ENCODE measurements at regions not wholly inside any gene's neighbourhood (a gene's known extent, or its start where the extent isn't known, plus 50 kb on each side); places are given as distances from the start of the nearest gene placed in this dataset.
"Not testable (repeated sequence)": the region's sequence is repeated elsewhere in the genome, so short reads cannot be mapped to it uniquely, and the experiment has no call there.

DNA sequence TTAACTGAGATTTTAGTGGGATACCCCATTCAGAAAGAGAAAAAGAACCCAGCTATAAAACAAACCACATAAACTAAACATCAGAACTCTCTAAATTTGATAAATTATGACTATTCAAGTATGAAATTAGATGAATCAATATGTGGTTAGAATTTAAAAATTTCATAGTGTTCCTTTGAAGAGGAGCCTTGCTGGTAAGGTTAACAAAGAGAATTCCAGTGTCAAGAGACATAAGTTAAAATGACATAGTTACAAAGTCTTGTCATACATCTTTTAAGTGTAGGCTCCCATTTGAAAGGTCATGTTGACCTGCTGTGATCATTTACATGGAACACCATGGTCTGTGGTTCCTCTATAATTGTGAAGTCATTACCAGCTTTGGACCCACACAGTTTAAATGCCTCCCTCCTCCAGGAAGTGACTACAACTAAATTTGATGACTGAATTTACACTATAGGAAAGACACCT is 231.6 kb upstream of the ETAA1 start:
- no peaks in the 10 kb centered on the region for H3K36me3 Mint-ChIP-seq (ENCODE audit: unreplicated experiment)
- no peaks in the 10 kb centered on the region for H3K9me3 Mint-ChIP-seq (ENCODE audit: unreplicated experiment)
- TF ChIP-seq, protein P1, sequence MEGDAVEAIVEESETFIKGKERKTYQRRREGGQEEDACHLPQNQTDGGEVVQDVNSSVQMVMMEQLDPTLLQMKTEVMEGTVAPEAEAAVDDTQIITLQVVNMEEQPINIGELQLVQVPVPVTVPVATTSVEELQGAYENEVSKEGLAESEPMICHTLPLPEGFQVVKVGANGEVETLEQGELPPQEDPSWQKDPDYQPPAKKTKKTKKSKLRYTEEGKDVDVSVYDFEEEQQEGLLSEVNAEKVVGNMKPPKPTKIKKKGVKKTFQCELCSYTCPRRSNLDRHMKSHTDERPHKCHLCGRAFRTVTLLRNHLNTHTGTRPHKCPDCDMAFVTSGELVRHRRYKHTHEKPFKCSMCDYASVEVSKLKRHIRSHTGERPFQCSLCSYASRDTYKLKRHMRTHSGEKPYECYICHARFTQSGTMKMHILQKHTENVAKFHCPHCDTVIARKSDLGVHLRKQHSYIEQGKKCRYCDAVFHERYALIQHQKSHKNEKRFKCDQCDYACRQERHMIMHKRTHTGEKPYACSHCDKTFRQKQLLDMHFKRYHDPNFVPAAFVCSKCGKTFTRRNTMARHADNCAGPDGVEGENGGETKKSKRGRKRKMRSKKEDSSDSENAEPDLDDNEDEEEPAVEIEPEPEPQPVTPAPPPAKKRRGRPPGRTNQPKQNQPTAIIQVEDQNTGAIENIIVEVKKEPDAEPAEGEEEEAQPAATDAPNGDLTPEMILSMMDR (IDR thresholded peaks at IDR 0.05), result no peak
- DNase-seq (ENCODE audit: extremely low spot score, unreplicated experiment), result no peak
- peaks cover 9% of the 10 kb centered on the region for H3K27me3 Mint-ChIP-seq (ENCODE audit: unreplicated experiment)
- H3K27ac Mint-ChIP-seq (ENCODE audit: unreplicated experiment), result no peak overlapping the region
- H3K4me3 Mint-ChIP-seq (ENCODE audit: unreplicated experiment), result no peak overlapping the region
- no peaks in the 10 kb centered on the region for H3K4me1 Mint-ChIP-seq (ENCODE audit: unreplicated experiment)

DNA sequence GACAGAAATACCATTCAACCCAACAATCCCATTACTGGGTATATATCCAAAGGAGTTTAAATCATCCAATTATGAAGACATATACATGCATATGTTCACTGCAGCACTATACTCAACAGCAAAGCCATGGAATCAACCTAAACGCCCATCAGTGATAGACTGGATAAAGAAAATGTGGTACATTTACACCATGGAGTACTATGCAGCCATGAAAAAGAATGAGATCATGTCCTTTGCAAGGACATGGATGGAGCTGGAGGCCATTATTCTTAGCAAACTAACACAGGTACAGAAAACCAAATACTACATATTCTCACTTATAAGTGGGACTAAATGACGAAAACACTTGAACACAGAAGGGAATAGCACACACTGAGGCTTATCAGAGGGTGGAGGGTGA is 230.6 kb upstream of the ETAA1 start:
- H3K27ac Mint-ChIP-seq (ENCODE audit: unreplicated experiment); H3K9me3 Mint-ChIP-seq (ENCODE audit: unreplicated experiment); H3K4me1 Mint-ChIP-seq (ENCODE audit: unreplicated experiment); H3K36me3 Mint-ChIP-seq (ENCODE audit: unreplicated experiment); H3K4me3 Mint-ChIP-seq (ENCODE audit: unreplicated experiment); DNase-seq (ENCODE audit: extremely low spot score, unreplicated experiment): not testable (repeated sequence)
- peaks cover 19% of the 10 kb centered on the region for H3K27me3 Mint-ChIP-seq (ENCODE audit: unreplicated experiment)

DNA sequence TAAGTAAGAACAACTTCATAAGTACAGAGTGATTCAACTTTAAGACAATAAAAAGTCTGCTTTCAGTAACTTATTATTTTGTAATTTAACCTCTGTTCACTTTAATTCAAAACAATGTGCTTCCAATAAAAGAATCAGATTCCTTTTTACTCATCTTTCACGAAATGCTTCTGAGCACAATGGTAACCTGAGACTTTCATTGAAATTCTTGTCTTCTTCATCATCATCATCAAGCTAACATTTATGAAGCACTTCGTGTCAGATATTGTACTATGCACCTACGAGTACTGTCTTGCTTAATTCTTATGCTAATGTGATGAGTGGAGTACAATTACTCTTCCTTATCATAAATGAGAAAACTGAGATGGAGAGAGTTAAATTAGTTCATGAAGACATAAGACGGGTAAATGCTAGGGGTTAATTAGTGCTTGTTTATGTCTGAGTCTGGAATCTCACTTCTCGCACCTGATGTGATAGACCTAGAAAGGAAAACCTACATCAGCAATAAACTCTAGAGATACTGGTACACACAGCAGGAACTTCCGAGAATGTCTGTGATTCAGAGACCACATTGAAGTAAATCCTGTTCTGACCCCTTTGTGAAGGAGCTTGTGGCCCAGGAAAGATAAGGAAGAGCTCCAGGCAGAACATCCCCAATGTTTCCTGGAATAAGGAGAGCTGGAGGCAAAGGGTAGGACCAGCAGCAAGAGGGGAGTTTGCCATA is 227.6 kb upstream of the ETAA1 start:
- no peaks in the 10 kb centered on the region for H3K9me3 Mint-ChIP-seq (ENCODE audit: unreplicated experiment)
- no peaks in the 10 kb centered on the region for H3K4me1 Mint-ChIP-seq (ENCODE audit: unreplicated experiment)
- no peak overlapping the region for H3K27ac Mint-ChIP-seq (ENCODE audit: unreplicated experiment)
- peaks cover 33% of the 10 kb centered on the region for H3K27me3 Mint-ChIP-seq (ENCODE audit: unreplicated experiment)
- H3K4me3 Mint-ChIP-seq (ENCODE audit: unreplicated experiment), result no peak overlapping the region
- no peaks in the 10 kb centered on the region for H3K36me3 Mint-ChIP-seq (ENCODE audit: unreplicated experiment)
- TF ChIP-seq, protein P1 (IDR thresholded peaks at IDR 0.05), result no peak
- DNase-seq (ENCODE audit: extremely low spot score, unreplicated experiment), result no peak

DNA sequence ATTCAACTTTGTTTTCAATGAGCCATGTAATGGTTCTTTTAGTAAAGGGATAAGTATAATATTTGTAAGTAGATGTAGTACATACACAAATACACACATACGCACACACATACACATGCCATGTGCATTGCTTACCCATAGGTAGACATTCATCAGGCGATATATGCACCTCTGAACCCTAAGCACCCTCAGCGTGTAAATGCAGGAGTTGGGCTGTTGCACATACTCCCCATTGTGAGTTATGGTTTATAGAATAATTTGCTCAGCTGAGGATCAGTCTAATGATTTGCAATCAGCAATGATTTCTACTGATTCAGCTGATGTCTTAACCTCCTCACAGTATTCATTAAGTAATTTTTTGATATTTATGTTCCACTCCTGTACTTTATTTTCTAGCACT is 217.6 kb upstream of the ETAA1 start:
- TF ChIP-seq, protein P1 (IDR thresholded peaks at IDR 0.05), result no peak
- Mint-ChIP-seq H3K27ac (ENCODE audit: unreplicated experiment) (no peak overlapping the region), H3K27me3 (ENCODE audit: unreplicated experiment) (peaks cover 29% of the 10 kb centered on the region), H3K4me3 (ENCODE audit: unreplicated experiment) (no peak overlapping the region), H3K4me1 (ENCODE audit: unreplicated experiment) (no peaks in the 10 kb centered on the region), H3K36me3 (ENCODE audit: unreplicated experiment) (no peaks in the 10 kb centered on the region), H3K9me3 (ENCODE audit: unreplicated experiment) (no peaks in the 10 kb centered on the region)
- DNase-seq (ENCODE audit: extremely low spot score, unreplicated experiment), result no peak

DNA sequence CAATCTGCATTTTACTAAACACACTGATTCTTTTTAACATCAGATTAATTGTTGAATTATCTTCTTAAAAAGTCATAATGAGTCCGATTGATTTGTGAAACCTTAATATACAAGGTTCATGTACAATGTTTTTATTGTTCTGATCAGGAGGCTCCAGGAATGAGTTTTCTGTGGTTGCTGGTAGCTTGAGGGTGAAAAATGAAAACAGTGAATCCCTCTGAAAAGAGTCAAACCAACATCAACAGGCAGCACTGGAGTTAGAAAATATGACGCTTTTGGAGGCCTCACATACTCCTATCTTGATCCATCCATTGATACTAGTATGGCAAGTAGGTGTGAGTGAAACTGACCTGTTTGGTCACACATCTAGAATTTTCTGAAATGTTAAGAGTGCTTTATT is 216.3 kb upstream of the ETAA1 start:
- Mint-ChIP-seq H3K4me3 (ENCODE audit: unreplicated experiment) (no peak overlapping the region), H3K4me1 (ENCODE audit: unreplicated experiment) (no peaks in the 10 kb centered on the region), H3K27ac (ENCODE audit: unreplicated experiment) (no peak overlapping the region), H3K9me3 (ENCODE audit: unreplicated experiment) (no peaks in the 10 kb centered on the region), H3K27me3 (ENCODE audit: unreplicated experiment) (peaks cover 34% of the 10 kb centered on the region), H3K36me3 (ENCODE audit: unreplicated experiment) (no peaks in the 10 kb centered on the region)
- TF ChIP-seq, protein P1 (IDR thresholded peaks at IDR 0.05), result no peak
- no peak for DNase-seq (ENCODE audit: extremely low spot score, unreplicated experiment)
